BJ (cell line): ENCODE measurements at regions not wholly inside any gene's neighbourhood (a gene's known extent, or its start where the extent isn't known, plus 50 kb on each side); places are given as distances from the start of the nearest gene placed in this dataset.

Source experiments
- CTCF ChIA-PET: fragments of 350-600 bp; formaldehyde crosslinking; extraction: SDS; loops from one replicate; lab custom pipeline; 2021; ENCODE audit warnings: antibody characterized with exemption, inconsistent platforms; lab: Yijun Ruan, JAX
- POLR2A ChIA-PET: fragments of 300-600 bp; sonication (Branson Sonifier 250); formaldehyde crosslinking; extraction: SDS; loops from one replicate; lab custom pipeline; 2021; ENCODE audit warnings: antibody characterized with exemption; lab: Charles Lee
- DNase-seq: peaks from one replicate; pipeline ENCODE4 v3.0.0-alpha.2; 2011; ENCODE audit warnings: low read depth
- H3K27me3 ChIP-seq: 2 replicates; pipeline ENCODE4 v1.6.0; 2011; ENCODE audit warnings: low read length; ENCODE audit not compliant: control insufficient read depth, insufficient read depth
- H3K36me3 ChIP-seq: 2 replicates; pipeline ENCODE4 v1.5.1; 2011; ENCODE audit warnings: low read length; ENCODE audit not compliant: control insufficient read depth, insufficient read depth
- H3K4me3 ChIP-seq: 2 replicates; pipeline ENCODE4 v1.5.1; 2011; ENCODE audit warnings: low read depth, mild to moderate bottlenecking, control low read depth, low read length
- CTCF ChIP-seq: IDR thresholded peaks from 2 replicates; pipeline ENCODE4 v1.5.1; 2011; ENCODE audit warnings: low read depth, mild to moderate bottlenecking, control low read depth, inconsistent platforms, low read length, moderate library complexity; ENCODE audit not compliant: insufficient read depth

GRCh38 chrX:57772637-57773036, 92.6 kb upstream of the NLRP2B start:
- no peak for DNase-seq
- Histone ChIP-seq H3K27me3 (no peaks in the 10 kb centered on the region), H3K4me3 (no peak overlapping the region), H3K36me3 (no peaks in the 10 kb centered on the region)
- POLR2A ChIA-PET = no interaction called here
- TF ChIP-seq CTCF = no peak
- CTCF ChIA-PET = no interaction called here

GRCh38 chrX:57771689-57772088, 91.6 kb upstream of the NLRP2B start:
- no peak for DNase-seq
- CTCF ChIA-PET = no interaction called here

GRCh38 chrX:57752866-57753265, 72.8 kb upstream of the NLRP2B start:
- CTCF ChIA-PET = no interaction called here
- POLR2A ChIA-PET = no interaction called here
- TF ChIP-seq CTCF = no peak
- H3K27me3 ChIP-seq = no peaks in the 10 kb centered on the region
- H3K4me3 ChIP-seq = no peak overlapping the region
- no peak for DNase-seq
- H3K36me3 ChIP-seq = no peaks in the 10 kb centered on the region

More at GRCh38 chrX:57771689-57772088, 91.6 kb upstream of the NLRP2B start:
- Histone ChIP-seq H3K27me3 (no peaks in the 10 kb centered on the region), H3K4me3 (no peak overlapping the region), H3K36me3 (no peaks in the 10 kb centered on the region)
- no peak for TF ChIP-seq CTCF
- POLR2A ChIA-PET = no interaction called here

GRCh38 chrX:57741107-57741506, 61.0 kb upstream of the NLRP2B start:
- DNase-seq = no peak
- CTCF ChIA-PET = no interaction called here
- Histone ChIP-seq H3K4me3 (no peak overlapping the region), H3K36me3 (no peaks in the 10 kb centered on the region), H3K27me3 (no peaks in the 10 kb centered on the region)
- no peak for TF ChIP-seq CTCF
- POLR2A ChIA-PET = no interaction called here

- no peaks in the 10 kb centered on the region for H3K36me3 ChIP-seq
- ChIA-PET POLR2A (no interaction called here), CTCF (no interaction called here)
- H3K4me3 ChIP-seq = no peak overlapping the region
- no peak for TF ChIP-seq CTCF
- DNase-seq = no peak
- no peaks in the 10 kb centered on the region for H3K27me3 ChIP-seq
These were observed 57.8 kb upstream of the NLRP2B start for GRCh38 chrX:57737881-57738280.
